ENCODE measurements at regions not wholly inside any gene's neighbourhood (a gene's known extent, or its start where the extent isn't known, plus 50 kb on each side); places are given as distances from the start of the nearest gene placed in this dataset.
"Not testable (repeated sequence)": the region's sequence is repeated elsewhere in the genome, so short reads cannot be mapped to it uniquely, and the experiment has no call there.

- H3K4me3 Mint-ChIP-seq (ENCODE audit: low read depth): no peak overlapping the region
- no peak for DNase-seq (ENCODE audit: low spot score, unreplicated experiment)
- TF ChIP-seq, protein P1, sequence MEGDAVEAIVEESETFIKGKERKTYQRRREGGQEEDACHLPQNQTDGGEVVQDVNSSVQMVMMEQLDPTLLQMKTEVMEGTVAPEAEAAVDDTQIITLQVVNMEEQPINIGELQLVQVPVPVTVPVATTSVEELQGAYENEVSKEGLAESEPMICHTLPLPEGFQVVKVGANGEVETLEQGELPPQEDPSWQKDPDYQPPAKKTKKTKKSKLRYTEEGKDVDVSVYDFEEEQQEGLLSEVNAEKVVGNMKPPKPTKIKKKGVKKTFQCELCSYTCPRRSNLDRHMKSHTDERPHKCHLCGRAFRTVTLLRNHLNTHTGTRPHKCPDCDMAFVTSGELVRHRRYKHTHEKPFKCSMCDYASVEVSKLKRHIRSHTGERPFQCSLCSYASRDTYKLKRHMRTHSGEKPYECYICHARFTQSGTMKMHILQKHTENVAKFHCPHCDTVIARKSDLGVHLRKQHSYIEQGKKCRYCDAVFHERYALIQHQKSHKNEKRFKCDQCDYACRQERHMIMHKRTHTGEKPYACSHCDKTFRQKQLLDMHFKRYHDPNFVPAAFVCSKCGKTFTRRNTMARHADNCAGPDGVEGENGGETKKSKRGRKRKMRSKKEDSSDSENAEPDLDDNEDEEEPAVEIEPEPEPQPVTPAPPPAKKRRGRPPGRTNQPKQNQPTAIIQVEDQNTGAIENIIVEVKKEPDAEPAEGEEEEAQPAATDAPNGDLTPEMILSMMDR (IDR thresholded peaks at IDR 0.05; ENCODE audit: unreplicated experiment): no peak
Measured at GRCh38 chr9:95574176-95574575, 57.4 kb upstream of the PTCH1 start.

DNA sequence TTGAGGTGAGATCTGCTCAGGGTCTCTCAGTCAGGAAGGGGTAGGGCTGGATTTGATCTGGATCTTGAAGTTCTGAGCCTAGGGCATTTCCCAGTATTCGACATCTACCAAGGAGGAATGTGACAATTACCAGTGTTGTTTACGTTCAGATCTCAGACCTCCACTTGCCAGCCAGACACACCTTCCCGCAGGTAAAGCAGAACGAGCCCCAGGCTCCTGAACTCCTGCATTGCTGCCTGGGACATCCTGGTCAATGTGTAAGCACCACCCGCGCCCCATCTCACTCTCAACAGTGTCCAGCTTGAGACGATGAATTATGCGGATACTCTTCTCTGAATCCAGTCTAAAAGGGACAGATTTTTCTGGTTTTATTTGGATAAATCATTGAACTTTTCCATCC lies 56.7 kb upstream of the PTCH1 start:
- no peak overlapping the region for H3K4me3 Mint-ChIP-seq (ENCODE audit: low read depth)
- H3K4me1 Mint-ChIP-seq (ENCODE audit: low read depth): no peaks in the 10 kb centered on the region
- H3K27me3 Mint-ChIP-seq: peaks cover 38% of the 10 kb centered on the region
- no peaks in the 10 kb centered on the region for H3K9me3 Mint-ChIP-seq (ENCODE audit: low read depth)
- TF ChIP-seq, protein P1 (IDR thresholded peaks at IDR 0.05; ENCODE audit: unreplicated experiment): no peak
- no peaks in the 10 kb centered on the region for H3K36me3 Mint-ChIP-seq (ENCODE audit: insufficient read depth)
- DNase-seq (ENCODE audit: low spot score, unreplicated experiment): no peak
- no peak overlapping the region for H3K27ac Mint-ChIP-seq

More at GRCh38 chr9:95574176-95574575, 57.4 kb upstream of the PTCH1 start:
- no peaks in the 10 kb centered on the region for H3K4me1 Mint-ChIP-seq (ENCODE audit: low read depth)
- peaks cover 35% of the 10 kb centered on the region for H3K27me3 Mint-ChIP-seq
- no peak overlapping the region for H3K27ac Mint-ChIP-seq
- no peaks in the 10 kb centered on the region for H3K9me3 Mint-ChIP-seq (ENCODE audit: low read depth)
- H3K36me3 Mint-ChIP-seq (ENCODE audit: insufficient read depth): no peaks in the 10 kb centered on the region

GRCh38 chr9:95572381-95573151 lies 55.8 kb upstream of the PTCH1 start:
- H3K9me3 Mint-ChIP-seq (ENCODE audit: low read depth): no peaks in the 10 kb centered on the region
- TF ChIP-seq, protein P1 (IDR thresholded peaks at IDR 0.05; ENCODE audit: unreplicated experiment): no peak
- no peaks in the 10 kb centered on the region for H3K36me3 Mint-ChIP-seq (ENCODE audit: insufficient read depth)
- no peak overlapping the region for H3K4me3 Mint-ChIP-seq (ENCODE audit: low read depth)
- no peak for DNase-seq (ENCODE audit: low spot score, unreplicated experiment)
- H3K27ac Mint-ChIP-seq: no peak overlapping the region
- no peaks in the 10 kb centered on the region for H3K4me1 Mint-ChIP-seq (ENCODE audit: low read depth)
- peaks cover 38% of the 10 kb centered on the region for H3K27me3 Mint-ChIP-seq

GRCh38 chr9:95570646-95571045 lies 53.9 kb upstream of the PTCH1 start:
- no peak for DNase-seq (ENCODE audit: low spot score, unreplicated experiment)
- no peaks in the 10 kb centered on the region for H3K36me3 Mint-ChIP-seq (ENCODE audit: insufficient read depth)
- no peak overlapping the region for H3K27ac Mint-ChIP-seq
- no peaks in the 10 kb centered on the region for H3K4me1 Mint-ChIP-seq (ENCODE audit: low read depth)
- H3K9me3 Mint-ChIP-seq (ENCODE audit: low read depth): no peaks in the 10 kb centered on the region
- H3K4me3 Mint-ChIP-seq (ENCODE audit: low read depth): no peak overlapping the region
- TF ChIP-seq, protein P1 (IDR thresholded peaks at IDR 0.05; ENCODE audit: unreplicated experiment): no peak
- H3K27me3 Mint-ChIP-seq: peaks cover 37% of the 10 kb centered on the region

DNA sequence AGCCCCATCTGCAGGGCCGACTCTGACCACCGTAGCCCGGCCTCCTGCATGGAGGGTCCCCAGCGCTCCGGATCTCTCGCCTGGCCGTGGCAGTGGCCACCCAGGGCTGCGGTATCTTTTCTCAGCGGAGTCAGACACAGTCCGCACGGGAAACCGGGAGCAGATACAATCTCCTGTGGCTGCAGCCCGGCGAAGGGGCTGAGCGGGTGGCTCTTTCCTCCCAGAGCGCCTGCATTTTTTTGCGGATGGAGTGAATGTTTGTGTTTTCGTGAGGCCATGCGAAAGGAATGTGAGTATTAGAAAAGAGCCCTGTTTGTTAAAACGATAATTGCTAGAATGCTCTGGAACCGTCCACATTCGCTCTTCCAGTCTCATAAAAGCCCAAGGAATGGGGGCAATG lies 53.4 kb upstream of the PTCH1 start:
- no peak for DNase-seq (ENCODE audit: low spot score, unreplicated experiment)
- no peaks in the 10 kb centered on the region for H3K36me3 Mint-ChIP-seq (ENCODE audit: insufficient read depth)
- no peaks in the 10 kb centered on the region for H3K9me3 Mint-ChIP-seq (ENCODE audit: low read depth)
- H3K27ac Mint-ChIP-seq: no peak overlapping the region
- peaks cover 34% of the 10 kb centered on the region for H3K27me3 Mint-ChIP-seq
- H3K4me3 Mint-ChIP-seq (ENCODE audit: low read depth): no peak overlapping the region
- TF ChIP-seq, protein P1 (IDR thresholded peaks at IDR 0.05; ENCODE audit: unreplicated experiment): no peak
- no peaks in the 10 kb centered on the region for H3K4me1 Mint-ChIP-seq (ENCODE audit: low read depth)

DNA sequence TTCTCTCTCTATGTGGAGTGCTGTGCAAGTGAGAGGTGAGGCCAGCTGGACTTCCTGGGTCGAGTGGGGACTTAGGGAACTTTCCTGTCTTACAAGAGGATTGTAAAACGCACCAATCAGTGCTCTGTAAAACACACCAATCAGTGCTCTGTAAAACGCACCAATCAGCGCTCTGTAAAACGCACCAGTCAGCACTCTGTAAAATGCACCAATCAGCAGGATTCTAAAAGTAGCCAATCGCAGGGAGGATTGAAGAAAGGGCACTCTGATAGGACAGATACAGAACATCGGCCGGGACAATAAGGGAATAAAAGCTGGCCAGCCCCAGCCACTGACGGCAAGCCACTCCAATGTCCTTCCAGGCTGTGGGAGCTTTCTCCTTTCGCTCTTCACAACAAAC lies 52.0 kb upstream of the PTCH1 start:
- not testable (repeated sequence) for DNase-seq (ENCODE audit: low spot score, unreplicated experiment); H3K27ac Mint-ChIP-seq; H3K36me3 Mint-ChIP-seq (ENCODE audit: insufficient read depth); H3K4me3 Mint-ChIP-seq (ENCODE audit: low read depth); H3K9me3 Mint-ChIP-seq (ENCODE audit: low read depth); H3K4me1 Mint-ChIP-seq (ENCODE audit: low read depth)
- H3K27me3 Mint-ChIP-seq: peaks cover 38% of the 10 kb centered on the region
